HEK293T (cell line): ENCODE measurements at regions not wholly inside any gene's neighbourhood (a gene's known extent, or its start where the extent isn't known, plus 50 kb on each side); places are given as distances from the start of the nearest gene placed in this dataset.

ENCODE experiments used
- ARNT ChIP-seq: fragments of 450-650 bp; IDR thresholded peaks from 2 replicates; pipeline ENCODE4 v1.6.1; 2017; ENCODE audit warnings: mild to moderate bottlenecking
- BHLHE40 ChIP-seq: fragments of 450-650 bp; IDR thresholded peaks from 2 replicates; pipeline ENCODE4 v1.6.1; 2016; ENCODE audit warnings: mild to moderate bottlenecking, moderate library complexity, borderline replicate concordance
- FOXA1 ChIP-seq: fragments of 450-650 bp; IDR thresholded peaks from 2 replicates; pipeline ENCODE4 v1.6.1; 2016; ENCODE audit warnings: mild to moderate bottlenecking
- PKNOX1 ChIP-seq: fragments of 450-650 bp; IDR thresholded peaks from 2 replicates; pipeline ENCODE4 v1.6.1; 2016
- ZNF384 ChIP-seq: fragments of 450-650 bp; IDR thresholded peaks from 2 replicates; pipeline ENCODE4 v1.6.1; 2016

- TF ChIP-seq FOXA1 (no peak), ARNT (no peak), PKNOX1 (no peak), ZNF384 (no peak), BHLHE40 (no peak)
Observed at GRCh38 chr5:159402856-159403255, 72.6 kb upstream of the IL12B start.
